OCI-LY3 (cell line): ENCODE measurements at regions not wholly inside any gene's neighbourhood (a gene's known extent, or its start where the extent isn't known, plus 50 kb on each side); places are given as distances from the start of the nearest gene placed in this dataset.

Experiments used
- CTCF ChIP-seq: fragments of 200-600, 300-600 bp; sonication (generic); IDR thresholded peaks from 2 replicates; pipeline ENCODE4 v1.5.1; 2014; ENCODE audit warnings: antibody characterized with exemption, low read length, low read depth
- EZH2phosphoT487 ChIP-seq: fragments of 200-600 bp; shearing (Covaris generic); IDR thresholded peaks from 2 replicates; pipeline ENCODE4 v1.6.1; 2018; ENCODE audit warnings: antibody characterized with exemption, mixed run types, low read depth

GRCh38 chr7:85600395-85600794 is 413.5 kb upstream of the SEMA3D start:
- TF ChIP-seq CTCF (no peak), EZH2phosphoT487 (no peak)
